ENCODE measurements at regions not wholly inside any gene's neighbourhood (a gene's known extent, or its start where the extent isn't known, plus 50 kb on each side); places are given as distances from the start of the nearest gene placed in this dataset.

- ChIA-PET CTCF (interaction anchor here (0.8 to 7.4 kb wide), 12 partner anchors 8 to 522 kb away, joined by 3 to 51 read pairs (median 6); partner anchors contain the start of gene FUT8), POLR2A (interaction anchor here (0.6 to 5.6 kb wide), 9 partner anchors 9 to 135 kb away, joined by 3 to 50 read pairs (median 4); partner anchors contain the start of gene FUT8)
- TF ChIP-seq CTCF (IDR thresholded peaks at IDR 0.05; ENCODE audit: control extremely low read depth, extremely low read depth, low read depth, missing control alignments): no peak
- peak; percentile 67 for DNase-seq (ENCODE audit: extremely low spot score)
Observed at GRCh38 chr14:65302571-65303189, 109.8 kb upstream of the FUT8 start.

- POLR2A ChIA-PET: interaction anchor here (0.6 to 5.6 kb wide), 7 partner anchors 14 to 134 kb away, joined by 3 to 50 read pairs (median 5); no protein-coding TSS in a partner anchor
- TF ChIP-seq CTCF (IDR thresholded peaks at IDR 0.05; ENCODE audit: control extremely low read depth, extremely low read depth, low read depth, missing control alignments): no peak
- CTCF ChIA-PET: interaction anchor here (0.8 to 7.4 kb wide), 8 partner anchors 17 to 140 kb away, joined by 3 to 51 read pairs (median 4); partner anchors contain the start of gene FUT8
- DNase-seq (ENCODE audit: extremely low spot score): no peak
Observed at GRCh38 chr14:65303190-65303898, 109.2 kb upstream of the FUT8 start.

- ChIA-PET CTCF (interaction anchor here (0.8 to 7.4 kb wide), 8 partner anchors 10 to 140 kb away, joined by 3 to 51 read pairs (median 6); partner anchors contain the start of gene FUT8), POLR2A (interaction anchor here (0.6 to 5.6 kb wide), 7 partner anchors 13 to 78 kb away, joined by 3 to 50 read pairs (median 5); no protein-coding TSS in a partner anchor)
- no peak for TF ChIP-seq CTCF (IDR thresholded peaks at IDR 0.05; ENCODE audit: control extremely low read depth, extremely low read depth, low read depth, missing control alignments)
- DNase-seq (ENCODE audit: extremely low spot score): no peak
Observed at GRCh38 chr14:65303899-65304222, 108.7 kb upstream of the FUT8 start.

- CTCF ChIA-PET: interaction anchor here (0.8 to 7.4 kb wide), 11 partner anchors 10 to 141 kb away, joined by 3 to 51 read pairs (median 4); partner anchors contain the start of gene FUT8
- no peak for TF ChIP-seq CTCF (IDR thresholded peaks at IDR 0.05; ENCODE audit: control extremely low read depth, extremely low read depth, low read depth, missing control alignments)
- no peak for DNase-seq (ENCODE audit: extremely low spot score)
- POLR2A ChIA-PET: interaction anchor here (0.6 to 5.6 kb wide), 8 partner anchors 13 to 78 kb away, joined by 3 to 50 read pairs (median 4); no protein-coding TSS in a partner anchor
Observed at GRCh38 chr14:65304239-65304638, 108.3 kb upstream of the FUT8 start.

- CTCF ChIA-PET: interaction anchor here (0.9 to 6.4 kb wide), 11 partner anchors 9 to 109 kb away, joined by 3 to 41 read pairs (median 4); partner anchors contain the start of gene FUT8
Observed at GRCh38 chr14:65304963-65305362, 107.6 kb upstream of the FUT8 start.

More at GRCh38 chr14:65304963-65305362, 107.6 kb upstream of the FUT8 start:
- DNase-seq (ENCODE audit: extremely low spot score): no peak
- no peak for TF ChIP-seq CTCF (IDR thresholded peaks at IDR 0.05; ENCODE audit: control extremely low read depth, extremely low read depth, low read depth, missing control alignments)
- POLR2A ChIA-PET: interaction anchor here (0.9 to 5.6 kb wide), 4 partner anchors 12 to 51 kb away, joined by 3 to 50 read pairs (median 8); no protein-coding TSS in a partner anchor
